Anterior cingulate cortex (tissue), 58 donors: ENCODE measurements at regions not wholly inside any gene's neighbourhood (a gene's known extent, or its start where the extent isn't known, plus 50 kb on each side); places are given as distances from the start of the nearest gene placed in this dataset.
A peak's percentile ranks its signal among the peaks of the same experiment; 100 is the strongest.
"Not testable (repeated sequence)": the region's sequence is repeated elsewhere in the genome, so short reads cannot be mapped to it uniquely, and the experiment has no call there.

Experiments used
- DNase-seq, 58 donors: peaks; one replicate each; lab custom pipeline; 2025; lab: John Stamatoyannopoulos, UW

- DNase-seq = no peak
Measured at GRCh38 chr6:82780334-82780733, 285.3 kb downstream of the UBE3D start.

- DNase-seq = no peak
Measured at GRCh38 chr6:82781620-82782204, 283.9 kb downstream of the UBE3D start.

- DNase-seq = peak in 1 of 58 donors; percentile 11
Measured at GRCh38 chr6:82783587-82784236, 281.9 kb downstream of the UBE3D start.

GRCh38 chr6:82785206-82785605 is 280.4 kb downstream of the UBE3D start:
- DNase-seq = no peak

GRCh38 chr6:82786248-82786647 is 279.4 kb downstream of the UBE3D start:
- DNase-seq = no peak

- no peak for DNase-seq
Measured at GRCh38 chr6:82795940-82796339, 269.7 kb downstream of the UBE3D start.

- DNase-seq = no peak
Measured at GRCh38 chr6:82801083-82801482, 264.6 kb downstream of the UBE3D start.

- not testable (repeated sequence) for DNase-seq
Measured at GRCh38 chr6:82816243-82816642, 249.4 kb downstream of the UBE3D start.

GRCh38 chr6:82818727-82819126 is 246.9 kb downstream of the UBE3D start:
- no peak for DNase-seq

- DNase-seq = no peak
Measured at GRCh38 chr6:82823361-82823760, 242.3 kb downstream of the UBE3D start.

GRCh38 chr6:82832811-82833210 is 232.8 kb downstream of the UBE3D start:
- DNase-seq = no peak

- DNase-seq = no peak
Measured at GRCh38 chr6:82833481-82833880, 232.2 kb downstream of the UBE3D start.

GRCh38 chr6:82836022-82836575 is 229.5 kb downstream of the UBE3D start:
- peak in 1 of 58 donors; percentile 1 for DNase-seq

- DNase-seq = no peak
Measured at GRCh38 chr6:82840571-82840970, 225.1 kb downstream of the UBE3D start.

- DNase-seq = no peak
Measured at GRCh38 chr6:82841309-82841708, 224.3 kb downstream of the UBE3D start.
